Stomach (tissue), 8 donors: ENCODE measurements at regions not wholly inside any gene's neighbourhood (a gene's known extent, or its start where the extent isn't known, plus 50 kb on each side); places are given as distances from the start of the nearest gene placed in this dataset.

Experiments
- DNase-seq, 2 donors: peaks; one replicate each; pipeline versions ENCODE4 v3.0.0 to v3.0.0-alpha.2; 2013 to 2019
- H3K27ac ChIP-seq, 5 donors: fragments of 200-600 bp in 4 of 5; sonication (generic) in 4 of 5; one replicate each; pipeline ENCODE4 v1.5.1; 2013 to 2019; ENCODE audit warnings: mild to moderate bottlenecking in 1 of 5, moderate library complexity in 1 of 5
- H3K27me3 ChIP-seq, 3 donors: fragments of 200-600 bp; sonication (generic); one replicate each; pipeline ENCODE4 v1.5.1; 2017 to 2019; ENCODE audit warnings: mixed run types in 1 of 3
- H3K36me3 ChIP-seq, 4 donors: fragments of 200-600 bp; sonication (generic); 1 replicate in 3 of 4; 2 replicates in 1 of 4; pipeline ENCODE4 v1.5.1; 2016 to 2019
- H3K4me1 ChIP-seq, 4 donors: fragments of 200-600 bp; sonication (generic); one replicate each; pipeline ENCODE4 v1.5.1; 2016 to 2019
- H3K4me3 ChIP-seq, 4 donors: fragments of 200-600 bp; sonication (generic) in 3 of 4; one replicate each; pipeline ENCODE4 v1.5.1; 2016 to 2019; ENCODE audit warnings: mild to moderate bottlenecking in 1 of 4
- H3K9me3 ChIP-seq, 4 donors: fragments of 200-600 bp; sonication (generic); one replicate each; pipeline ENCODE4 v1.5.1; 2016 to 2019
- CTCF ChIP-seq, 7 experiments: fragments of 450-650 bp in 4 of 7; fragments of 200-600 bp in 3 of 7; sonication (generic) in 3 of 7; IDR thresholded peaks; one replicate each; pipeline ENCODE4 v1.5.1; 2016 to 2019; ENCODE audit warnings: antibody characterized with exemption in 7 of 7, control low read depth in 2 of 7, mild to moderate bottlenecking in 1 of 7
- EP300 ChIP-seq: sonication (generic); formaldehyde crosslinking; IDR thresholded peaks from one replicate; pipeline ENCODE4 v1.6.1; 2017; ENCODE audit warnings: antibody characterized with exemption
- POLR2A ChIP-seq, 4 donors: fragments of 450-650 bp; IDR thresholded peaks; one replicate each; pipeline ENCODE4 v1.6.1; 2016; ENCODE audit warnings: antibody characterized with exemption in 4 of 4, control low read depth in 2 of 4, mild to moderate bottlenecking in 1 of 4, moderate library complexity in 1 of 4
- POLR2AphosphoS5 ChIP-seq, 3 donors: sonication (generic); formaldehyde crosslinking; IDR thresholded peaks; one replicate each; pipeline ENCODE4 v1.6.1; 2016; ENCODE audit warnings: antibody characterized with exemption in 3 of 3
- WGBS, 5 donors: extraction: QIAGEN DNeasy Blood & Tissue Kit in 3 of 5; methylation state at CpG; one replicate each; pipeline versions ENCODE4 v1.1.5 to v1.1.7; 2013 to 2018; 5-methylcytosine and 5-hydroxymethylcytosine counted together
- intact Hi-C: fragments of 100-400 bp; cut with DNase I; formaldehyde crosslinking; loops from one replicate; pipeline ENCODE4 v1.15.1; 2023; ENCODE audit warnings: low total_unique reads
- donor health status: healthy with polysubstance abuse.
- donor health status: Bipolar disorder and iron deficiency.
- donor health status: healthy.

DNA sequence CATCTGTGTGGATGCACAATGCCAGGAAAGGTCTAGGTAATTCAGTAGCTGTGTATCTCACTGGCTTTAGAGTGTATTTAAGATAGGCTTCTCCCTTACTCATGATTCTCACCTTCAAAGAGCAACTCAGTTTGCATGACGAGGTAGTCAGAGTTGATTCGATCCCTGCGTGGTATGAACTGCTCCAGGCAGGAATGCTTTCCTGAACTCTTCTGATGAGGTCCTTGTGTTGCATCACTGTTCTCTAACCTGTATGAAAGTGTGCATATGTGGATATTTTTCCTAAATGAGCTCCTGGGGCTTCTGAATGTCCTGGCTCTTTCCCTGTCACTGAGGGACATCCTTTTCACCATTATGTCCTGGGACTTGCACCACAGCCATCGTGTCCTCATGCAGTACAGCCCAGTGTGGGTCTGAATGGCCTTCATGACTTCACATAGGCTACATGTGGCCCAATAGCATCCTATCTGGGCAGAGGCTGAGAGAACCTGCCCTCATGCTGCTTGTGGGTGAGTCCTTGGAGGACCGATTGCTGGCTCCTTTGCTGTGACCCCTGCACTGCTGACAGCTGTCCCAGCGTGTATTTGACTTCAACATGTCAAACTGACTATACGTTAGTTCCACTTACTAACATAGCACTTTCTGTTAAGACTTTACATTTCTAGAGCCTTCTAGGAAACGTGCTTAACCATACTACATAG lies 65.3 kb upstream of the WDR1 start:
- no peaks in the 10 kb centered on the region for H3K9me3 ChIP-seq
- peak overlapping the region in 1 of 5 donors; percentile 34 for H3K27ac ChIP-seq
- intact Hi-C loops: no loop called here
- H3K4me1 ChIP-seq: no peaks in the 10 kb centered on the region
- no peak overlapping the region for H3K4me3 ChIP-seq
- no peak for TF ChIP-seq EP300
- no peak for TF ChIP-seq POLR2A (IDR thresholded peaks at IDR 0.05)
- no peak for TF ChIP-seq POLR2AphosphoS5 (IDR thresholded peaks at IDR 0.05)
- H3K27me3 ChIP-seq: no peaks in the 10 kb centered on the region
- H3K36me3 ChIP-seq: no peaks in the 10 kb centered on the region
- 85 to 96% (median 92%) methylated on average over 8 of the region's 8 CpGs for WGBS, 5 donors
- no peak for DNase-seq

DNA sequence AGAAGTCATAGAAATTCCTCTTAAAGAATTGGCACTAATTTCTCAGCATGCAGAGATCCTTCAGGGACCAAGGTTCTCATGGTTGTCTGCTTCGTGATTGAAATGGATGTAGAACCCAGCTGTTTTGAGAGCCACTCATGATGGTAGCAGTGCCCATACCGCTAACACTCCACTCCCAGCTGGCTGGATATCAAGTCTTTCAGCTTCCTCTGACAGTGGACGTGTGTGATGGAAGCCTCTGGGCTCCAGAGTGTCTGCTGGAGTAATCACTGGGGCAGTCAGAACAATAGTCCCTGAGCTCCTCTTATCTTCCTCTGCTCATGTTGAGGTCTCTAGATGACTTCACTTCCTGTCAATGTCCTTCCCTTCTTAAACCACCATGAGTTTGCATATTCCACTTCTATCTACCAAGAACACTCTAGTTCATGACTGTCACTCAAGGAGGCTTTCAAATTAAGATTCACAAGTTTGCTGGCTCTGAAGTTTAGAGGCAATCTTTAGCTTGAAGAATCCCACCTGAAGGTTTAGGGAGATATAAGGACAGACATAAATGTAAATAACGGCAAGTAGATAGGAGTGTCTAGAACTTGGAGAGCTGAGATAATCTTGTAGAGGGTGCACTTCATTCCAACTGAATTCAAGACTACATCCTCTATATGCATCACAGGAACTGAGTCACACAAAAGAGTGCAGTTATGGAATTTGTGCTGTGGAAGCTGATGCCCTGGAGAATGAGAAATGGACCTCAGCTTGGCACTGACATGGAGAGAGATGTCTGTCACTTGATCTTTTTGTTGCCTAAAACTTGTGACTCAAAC lies 64.5 kb upstream of the WDR1 start:
- Histone ChIP-seq H3K36me3 (no peaks in the 10 kb centered on the region), H3K4me3 (no peak overlapping the region), H3K27ac (peak overlapping the region in 2 of 5 donors; percentile 34 to 44), H3K9me3 (no peaks in the 10 kb centered on the region), H3K27me3 (no peaks in the 10 kb centered on the region), H3K4me1 (no peaks in the 10 kb centered on the region)
- no peak for TF ChIP-seq POLR2AphosphoS5 (IDR thresholded peaks at IDR 0.05)
- TF ChIP-seq EP300: no peak
- TF ChIP-seq CTCF (IDR thresholded peaks at IDR 0.05): no peak
- no peak for TF ChIP-seq POLR2A (IDR thresholded peaks at IDR 0.05)
- DNase-seq: no peak
- intact Hi-C loops: no loop called here
- WGBS, 5 donors: 60 to 78% (median 74%) methylated on average over 4 of the region's 4 CpGs

DNA sequence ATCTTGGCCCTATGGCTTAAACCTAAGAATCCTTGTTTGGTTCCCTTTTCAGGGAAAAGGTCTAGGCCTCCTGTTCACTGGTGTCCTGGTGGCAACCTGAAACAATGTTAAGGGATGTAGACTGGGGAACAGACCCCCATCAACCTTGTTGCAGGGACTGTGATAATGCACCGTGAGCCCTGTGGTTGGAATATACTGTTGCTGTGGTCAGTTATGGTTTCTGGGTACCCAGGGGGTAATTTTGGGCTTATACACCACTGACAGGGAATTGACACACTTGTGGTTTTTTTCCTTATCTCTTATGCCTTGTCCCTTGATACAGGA lies 64.0 kb upstream of the WDR1 start:
- Histone ChIP-seq H3K4me1 (peaks cover 0 to under 1% (median 0%) of the 10 kb centered on the region in 4 donors), H3K27me3 (no peaks in the 10 kb centered on the region), H3K27ac (peak overlapping the region in 1 of 5 donors; percentile 44), H3K36me3 (no peaks in the 10 kb centered on the region), H3K4me3 (no peak overlapping the region), H3K9me3 (no peaks in the 10 kb centered on the region)
- WGBS, 5 donors: 59 to 92% (median 86%) methylated on average over 1 of the region's 1 CpG
- no peak for DNase-seq
- intact Hi-C loops: no loop called here
- TF ChIP-seq POLR2A (IDR thresholded peaks at IDR 0.05) (no peak), CTCF (IDR thresholded peaks at IDR 0.05) (no peak), EP300 (no peak), POLR2AphosphoS5 (IDR thresholded peaks at IDR 0.05) (no peak)

GRCh38 chr4:10179957-10180602 lies 63.5 kb upstream of the WDR1 start:
- intact Hi-C loops: no loop called here
- TF ChIP-seq POLR2A (IDR thresholded peaks at IDR 0.05): no peak
- no peak for TF ChIP-seq POLR2AphosphoS5 (IDR thresholded peaks at IDR 0.05)
- TF ChIP-seq CTCF (IDR thresholded peaks at IDR 0.05): no peak
- TF ChIP-seq EP300: no peak

More at GRCh38 chr4:10179957-10180602, 63.5 kb upstream of the WDR1 start:
- Histone ChIP-seq H3K4me3 (no peak overlapping the region), H3K27ac (no peak overlapping the region), H3K4me1 (peaks cover 0 to 5% (median under 1%) of the 10 kb centered on the region in 4 donors), H3K9me3 (no peaks in the 10 kb centered on the region), H3K27me3 (no peaks in the 10 kb centered on the region), H3K36me3 (no peaks in the 10 kb centered on the region)
- no peak for DNase-seq
- 72 to 83% (median 79%) methylated on average over 4 of the region's 4 CpGs for WGBS, 5 donors
